HG02870 (cell line): ENCODE measurements at regions not wholly inside any gene's neighbourhood (a gene's known extent, or its start where the extent isn't known, plus 50 kb on each side); places are given as distances from the start of the nearest gene placed in this dataset.
A peak's percentile ranks its signal among the peaks of the same experiment; 100 is the strongest.
"Not testable (repeated sequence)": the region's sequence is repeated elsewhere in the genome, so short reads cannot be mapped to it uniquely, and the experiment has no call there.

ENCODE experiments used
- ATAC-seq: cut with Tn5 transposase; IDR thresholded peaks from one replicate; pipeline ENCODE4 v1.9.1; 2021; ENCODE audit warnings: mild to moderate bottlenecking, moderate library complexity; ENCODE audit not compliant: unreplicated experiment

GRCh38 chr2:156765450-156765849, 329.3 kb downstream of the GPD2 start:
- no peak for ATAC-seq

GRCh38 chr2:156769802-156770201, 333.6 kb downstream of the GPD2 start:
- ATAC-seq, result no peak

DNA sequence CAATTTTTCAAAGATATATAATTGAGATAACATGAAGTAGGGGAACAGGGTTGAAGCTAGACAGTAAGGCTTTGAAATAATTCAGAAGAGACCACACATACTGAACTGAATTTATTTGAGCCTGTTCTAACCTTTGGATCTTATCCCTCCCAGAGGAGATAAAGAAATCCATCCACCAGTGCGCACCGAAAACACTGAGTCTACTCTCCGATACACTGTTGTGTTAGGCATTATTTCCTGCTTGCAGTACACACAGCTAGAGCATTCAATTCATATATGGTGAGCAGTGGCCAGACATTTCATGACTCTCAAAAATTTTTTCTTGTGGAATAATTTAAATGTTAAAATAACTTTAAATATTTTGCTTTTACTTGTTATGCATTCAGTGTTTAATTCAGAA, 342.7 kb downstream of the GPD2 start:
- ATAC-seq, result no peak

- no peak for ATAC-seq
These were observed 343.4 kb downstream of the GPD2 start for GRCh38 chr2:156779416-156780120.

DNA sequence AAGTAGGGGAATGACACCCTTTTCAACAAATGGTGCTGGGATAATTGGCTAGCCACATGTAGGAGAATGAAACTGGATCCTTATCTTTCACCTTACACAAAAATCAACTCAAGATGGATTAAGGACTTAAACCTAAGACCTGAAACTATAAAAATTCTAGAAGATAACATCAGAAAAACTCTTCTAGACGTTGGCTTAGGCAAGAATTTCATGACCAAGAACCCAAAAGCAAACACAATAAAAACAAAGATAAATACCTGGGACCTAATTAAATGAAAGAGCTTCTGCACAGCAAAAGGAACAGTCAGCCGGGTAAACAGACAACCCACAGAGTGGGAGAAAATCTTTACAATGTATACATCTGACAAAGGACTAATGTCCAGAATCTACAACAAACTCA, 345.5 kb downstream of the GPD2 start:
- not testable (repeated sequence) for ATAC-seq

DNA sequence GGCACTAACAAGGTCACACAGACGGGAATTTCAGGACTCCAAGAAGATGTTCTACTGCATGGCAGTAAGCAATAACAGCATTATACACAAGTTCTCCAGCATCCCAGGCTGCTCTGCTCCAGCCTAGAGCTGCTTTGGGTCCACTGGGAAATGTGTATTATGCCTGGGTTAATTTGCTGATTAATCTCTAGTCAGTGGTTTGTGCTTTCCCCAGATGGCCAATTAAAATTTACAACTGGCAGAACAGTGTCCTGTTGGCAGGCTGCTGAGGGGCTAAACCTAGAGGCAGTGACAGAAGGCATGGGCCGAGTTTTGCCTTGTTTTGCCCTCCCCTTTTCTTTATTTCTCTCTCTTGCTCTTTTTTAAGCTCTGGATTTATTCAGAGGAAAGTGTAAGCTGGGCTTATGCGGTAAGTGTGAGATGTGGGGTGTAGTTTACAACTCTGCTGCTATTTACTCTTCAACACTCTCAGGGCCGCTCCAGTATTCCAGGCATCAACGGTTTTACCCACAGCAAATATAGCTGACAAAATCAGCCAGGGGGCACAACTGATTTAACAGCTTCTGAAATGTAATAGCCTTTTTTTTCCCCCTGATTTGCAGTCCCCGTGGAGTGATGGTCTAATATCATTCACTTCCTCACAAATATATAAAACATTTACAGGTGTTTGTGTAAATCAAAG, 348.0 kb downstream of the GPD2 start:
- no peak for ATAC-seq

DNA sequence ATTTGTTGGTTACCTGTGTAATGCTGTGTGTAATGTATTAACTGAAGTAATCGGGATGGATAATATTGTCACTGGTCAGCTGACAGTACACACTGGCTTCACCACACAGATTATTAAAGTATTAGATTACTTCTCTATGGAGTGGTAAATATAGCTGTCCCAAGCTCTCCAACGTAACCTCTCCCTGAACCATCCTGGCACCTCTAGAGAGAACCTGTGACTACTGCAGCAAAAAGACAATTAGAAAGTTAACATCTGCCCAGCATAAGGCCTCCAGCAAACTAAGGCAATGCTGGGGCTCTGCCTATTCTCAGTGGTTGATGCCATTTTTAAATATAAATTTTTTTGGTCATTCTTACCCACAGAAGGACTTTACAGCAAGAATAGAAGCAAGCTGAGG, 351.3 kb downstream of the GPD2 start:
- ATAC-seq, result no peak

DNA sequence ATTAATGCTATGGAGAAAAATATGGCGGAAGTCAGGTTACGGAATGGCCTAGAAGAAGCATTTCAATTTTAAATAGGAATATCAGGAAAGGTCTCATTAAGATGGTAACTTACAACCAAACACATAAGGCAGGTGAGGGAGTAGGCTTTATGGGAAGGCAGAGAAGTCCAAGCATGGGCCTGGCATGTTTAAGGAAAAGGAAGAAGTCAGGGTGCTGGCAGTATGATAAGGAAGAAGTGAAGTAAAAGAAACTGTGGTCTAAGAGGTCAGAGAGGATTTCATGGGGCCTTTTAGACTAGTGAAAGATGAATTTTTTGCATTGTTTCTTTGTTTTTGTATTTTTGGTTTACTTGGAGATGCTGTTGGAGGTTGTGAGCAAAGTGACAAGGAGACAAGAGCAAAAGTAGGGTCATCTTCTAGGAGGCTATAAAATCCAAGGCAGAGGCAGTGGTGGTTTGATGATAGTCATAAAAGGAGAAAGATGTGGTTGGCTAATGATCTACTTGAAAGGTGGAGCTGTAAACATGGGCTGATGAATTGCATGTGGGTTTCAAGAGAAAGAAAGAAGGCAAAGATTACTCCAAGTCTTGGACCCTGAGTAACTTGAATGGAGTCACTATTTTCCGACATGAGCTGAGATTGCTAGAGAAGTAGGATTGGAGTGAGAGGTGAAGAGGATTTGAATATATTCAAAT, 354.3 kb downstream of the GPD2 start:
- no peak for ATAC-seq

- no peak for ATAC-seq
These were observed 356.2 kb downstream of the GPD2 start for GRCh38 chr2:156792242-156792840.

- ATAC-seq, result no peak
These were observed 361.7 kb downstream of the GPD2 start for GRCh38 chr2:156797832-156798231.

GRCh38 chr2:156800065-156800653, 364.0 kb downstream of the GPD2 start:
- peak; percentile 53 for ATAC-seq

DNA sequence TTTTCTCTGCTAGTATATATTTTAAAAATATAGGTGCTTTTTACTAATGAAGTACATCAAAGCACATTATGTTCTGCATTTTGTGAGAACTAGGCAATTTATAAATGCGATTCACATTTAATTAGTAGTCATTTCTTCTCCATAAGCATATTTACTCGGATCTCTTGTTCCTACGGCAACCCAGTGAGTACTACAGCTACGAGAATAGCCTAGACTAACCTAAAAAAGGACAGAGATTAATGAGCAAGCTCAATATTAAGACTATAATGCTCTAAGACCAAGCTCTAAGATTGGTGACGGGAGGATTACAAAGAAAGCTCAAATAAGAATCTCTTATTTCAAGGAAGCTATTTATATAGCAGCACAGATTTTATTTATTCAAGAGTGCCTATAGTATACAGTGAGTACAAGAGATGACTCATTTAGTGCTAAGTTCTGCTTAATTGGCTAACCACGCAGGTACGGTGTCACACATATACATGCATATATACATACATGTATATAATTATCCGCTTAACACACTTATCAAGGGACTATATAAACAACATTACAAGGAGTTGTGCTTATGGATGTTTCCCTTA, 364.7 kb downstream of the GPD2 start:
- ATAC-seq, result no peak

DNA sequence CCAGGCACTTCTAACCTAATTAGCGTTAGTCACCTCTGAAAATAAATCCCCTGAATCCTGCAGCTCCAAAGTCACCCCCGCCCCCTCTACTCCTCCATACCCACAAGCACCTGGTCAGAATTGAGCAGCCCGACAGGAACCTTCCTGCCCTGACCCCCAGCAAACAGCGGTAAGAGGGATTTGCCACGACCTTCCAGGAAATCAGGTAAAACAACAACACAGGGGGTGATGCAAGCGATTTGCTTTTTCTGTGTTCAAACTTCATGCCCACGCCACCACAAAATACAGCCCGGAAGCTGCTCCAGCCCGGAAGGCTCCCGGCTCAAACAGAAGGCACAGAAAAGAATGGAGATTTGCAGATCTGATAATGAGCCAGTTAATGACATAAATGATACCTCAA, 367.1 kb downstream of the GPD2 start:
- no peak for ATAC-seq

- no peak for ATAC-seq
These were observed 367.8 kb downstream of the GPD2 start for GRCh38 chr2:156803967-156804366.

DNA sequence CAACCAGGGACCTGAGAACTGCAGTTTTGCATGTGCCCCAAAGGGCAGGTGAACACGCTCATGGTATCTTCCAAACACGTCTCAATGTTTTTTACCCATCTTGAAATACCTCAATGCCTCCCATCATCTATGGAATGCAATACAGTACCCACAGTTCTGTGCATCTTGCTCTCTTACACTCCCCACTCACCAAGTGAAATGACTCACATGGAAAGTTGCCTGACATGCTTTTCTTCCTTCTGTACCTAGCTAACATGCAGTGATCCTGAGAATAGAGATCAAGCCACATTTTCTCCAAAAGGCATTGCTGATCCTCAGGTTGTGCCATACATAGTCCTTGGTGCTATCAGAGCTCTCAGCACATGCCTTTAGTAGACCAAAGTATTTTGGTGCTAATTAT, 373.9 kb downstream of the GPD2 start:
- no peak for ATAC-seq

DNA sequence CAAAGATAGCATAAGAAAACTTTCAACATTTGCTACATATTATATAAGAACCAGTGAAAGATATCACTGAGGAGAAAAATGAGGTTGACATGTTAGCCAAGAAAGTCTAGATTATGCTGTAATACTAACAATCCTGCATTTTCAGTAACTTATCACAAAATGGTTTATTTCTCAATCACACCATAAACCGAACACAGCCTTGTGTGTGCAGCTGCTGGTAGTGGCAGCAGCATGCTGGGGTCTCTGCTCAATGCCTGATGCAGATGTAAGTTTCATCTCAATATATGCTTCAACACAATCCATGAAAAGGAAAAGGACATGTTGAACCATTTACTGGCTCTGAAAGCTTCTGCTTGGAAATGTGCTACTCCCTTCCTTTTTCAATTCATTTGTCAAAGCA, 376.3 kb downstream of the GPD2 start:
- no peak for ATAC-seq

DNA sequence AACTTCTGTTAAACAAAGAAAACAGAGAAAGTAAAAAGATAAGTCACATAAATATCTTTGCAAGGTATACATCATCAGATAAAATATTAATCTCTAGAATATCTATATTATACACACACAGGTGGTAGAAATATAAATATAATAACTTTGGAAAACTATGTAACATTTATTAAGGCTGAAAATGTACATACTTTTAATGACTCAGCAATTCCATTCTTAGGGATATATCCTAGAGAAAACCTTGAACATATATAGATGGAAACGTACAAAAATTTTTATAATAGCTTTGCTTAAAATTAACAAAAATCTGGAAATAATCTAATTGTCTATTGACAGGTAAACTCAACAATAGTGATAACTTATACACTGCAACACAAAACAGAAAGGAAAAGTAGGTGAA, 381.3 kb downstream of the GPD2 start:
- ATAC-seq, result no peak

GRCh38 chr2:156818221-156818620, 382.0 kb downstream of the GPD2 start:
- ATAC-seq, result no peak

- no peak for ATAC-seq
These were observed 382.8 kb downstream of the GPD2 start for GRCh38 chr2:156818944-156819343.

DNA sequence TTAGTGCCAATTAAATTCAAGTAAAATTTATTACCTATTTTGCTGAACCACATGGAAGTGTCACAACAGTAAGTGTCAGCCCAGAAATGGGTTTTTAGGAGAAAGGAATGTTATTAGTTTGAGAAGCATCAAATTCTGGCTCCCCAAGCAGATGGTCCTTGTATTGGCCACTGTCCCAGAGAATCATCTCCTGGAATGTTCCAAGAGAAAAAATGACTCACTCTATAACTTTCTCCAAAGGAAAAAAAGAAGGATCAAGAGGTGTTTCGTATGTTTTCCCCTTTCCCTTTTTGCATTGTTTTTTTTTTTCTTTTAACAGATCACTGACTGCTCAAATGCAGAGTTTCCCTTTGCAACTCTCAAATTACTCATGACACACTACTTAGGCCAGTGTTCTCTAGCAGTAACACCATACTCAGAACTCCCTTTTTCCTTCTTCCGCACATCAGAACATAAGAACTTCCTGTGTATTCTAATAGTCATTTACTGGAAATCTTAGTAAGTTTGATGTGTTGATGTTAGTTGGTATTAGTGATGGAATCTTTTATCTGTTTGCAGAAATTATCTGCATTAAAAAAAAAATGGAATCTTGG, 390.3 kb downstream of the GPD2 start:
- ATAC-seq, result no peak

DNA sequence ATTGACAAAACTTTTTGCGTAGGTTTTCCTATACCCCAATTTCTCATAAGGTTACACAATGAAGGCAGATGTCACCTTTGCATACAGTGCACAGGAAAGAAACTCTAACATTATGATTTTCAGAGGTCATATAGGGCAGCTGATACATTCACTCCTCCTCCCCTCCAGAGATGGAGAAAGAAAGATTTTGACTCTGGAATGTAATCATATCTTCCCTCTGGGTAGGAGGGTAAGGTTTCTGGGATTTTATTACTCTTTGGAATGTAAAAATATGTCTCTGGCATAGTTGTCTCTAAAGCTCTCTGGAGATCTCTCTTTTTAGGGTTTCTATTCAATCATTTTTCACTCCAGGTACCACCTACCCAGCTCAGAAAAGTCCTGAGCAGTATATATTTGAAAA, 398.3 kb downstream of the GPD2 start:
- no peak for ATAC-seq
